Brain microvascular endothelial cell (primary cell): ENCODE measurements at regions not wholly inside any gene's neighbourhood (a gene's known extent, or its start where the extent isn't known, plus 50 kb on each side); places are given as distances from the start of the nearest gene placed in this dataset.

Source experiments
- DNase-seq: peaks from one replicate; pipeline ENCODE4 v3.0.0-alpha.2; 2020
- H3K27ac ChIP-seq: fragments of 250-450 bp; sonication (Bioruptor Pico); 2 replicates; pipeline ENCODE4 v1.5.1; 2020; ENCODE audit warnings: mild to moderate bottlenecking, moderate library complexity
- H3K27me3 ChIP-seq: fragments of 250-450 bp; sonication (Bioruptor Pico); replicated peaks from 2 replicates; pipeline ENCODE4 v1.5.1; 2020; ENCODE audit warnings: mild to moderate bottlenecking
- H3K36me3 ChIP-seq: fragments of 250-450 bp; sonication (Bioruptor Pico); replicated peaks from 2 replicates; pipeline ENCODE4 v1.5.1; 2020; ENCODE audit warnings: mild to moderate bottlenecking
- H3K4me3 ChIP-seq: 2 replicates; pipeline ENCODE4 v1.5.1; 2011; ENCODE audit warnings: low read depth, mild to moderate bottlenecking, control low read depth, low read length, moderate library complexity
- CTCF ChIP-seq: IDR thresholded peaks from 2 replicates; pipeline ENCODE4 v1.5.1; 2011; ENCODE audit warnings: low read depth, mild to moderate bottlenecking, moderate library complexity, low read length, control low read depth, inconsistent platforms; ENCODE audit errors: missing control alignments
- in situ Hi-C: cut with HindIII; loops from 2 replicates; pipeline ENCODE4 v1.10.0; 2017; ENCODE audit warnings: low sequenced_read_pairs, low pct_ligation_motif_present

- in situ Hi-C loops = no loop called here
- DNase-seq = peak; percentile 88
- TF ChIP-seq CTCF = no peak
- no peaks in the 10 kb centered on the region for H3K36me3 ChIP-seq
- peak overlapping the region; percentile 3 for H3K4me3 ChIP-seq
- H3K27ac ChIP-seq = peak overlapping the region; percentile 45
- H3K27me3 ChIP-seq = no peaks in the 10 kb centered on the region
Measured at GRCh38 chr1:60989749-60990713, 92.3 kb upstream of the NFIA start.

GRCh38 chr1:60988891-60989290 is 93.5 kb upstream of the NFIA start:
- no peak for DNase-seq
- Histone ChIP-seq H3K27ac (no peak overlapping the region), H3K4me3 (no peak overlapping the region), H3K27me3 (no peaks in the 10 kb centered on the region), H3K36me3 (no peaks in the 10 kb centered on the region)
- in situ Hi-C loops = no loop called here
- TF ChIP-seq CTCF = no peak

GRCh38 chr1:60987904-60988303 is 94.5 kb upstream of the NFIA start:
- no peak overlapping the region for H3K27ac ChIP-seq
- H3K4me3 ChIP-seq = no peak overlapping the region
- DNase-seq = no peak
- no peaks in the 10 kb centered on the region for H3K27me3 ChIP-seq
- in situ Hi-C loops = no loop called here
- TF ChIP-seq CTCF = no peak
- no peaks in the 10 kb centered on the region for H3K36me3 ChIP-seq

- Histone ChIP-seq H3K27me3 (no peaks in the 10 kb centered on the region), H3K27ac (no peak overlapping the region), H3K4me3 (no peak overlapping the region), H3K36me3 (no peaks in the 10 kb centered on the region)
- in situ Hi-C loops = no loop called here
- TF ChIP-seq CTCF = no peak
- peak; percentile 58 for DNase-seq
Measured at GRCh38 chr1:60984062-60984799, 98.1 kb upstream of the NFIA start.

- no peak for DNase-seq
- Histone ChIP-seq H3K27me3 (no peaks in the 10 kb centered on the region), H3K4me3 (no peak overlapping the region), H3K36me3 (no peaks in the 10 kb centered on the region), H3K27ac (no peak overlapping the region)
- TF ChIP-seq CTCF = no peak
- in situ Hi-C loops = no loop called here
Measured at GRCh38 chr1:60983701-60984061, 98.7 kb upstream of the NFIA start.
